ENCODE measurements at regions not wholly inside any gene's neighbourhood (a gene's known extent, or its start where the extent isn't known, plus 50 kb on each side); places are given as distances from the start of the nearest gene placed in this dataset.

DNA sequence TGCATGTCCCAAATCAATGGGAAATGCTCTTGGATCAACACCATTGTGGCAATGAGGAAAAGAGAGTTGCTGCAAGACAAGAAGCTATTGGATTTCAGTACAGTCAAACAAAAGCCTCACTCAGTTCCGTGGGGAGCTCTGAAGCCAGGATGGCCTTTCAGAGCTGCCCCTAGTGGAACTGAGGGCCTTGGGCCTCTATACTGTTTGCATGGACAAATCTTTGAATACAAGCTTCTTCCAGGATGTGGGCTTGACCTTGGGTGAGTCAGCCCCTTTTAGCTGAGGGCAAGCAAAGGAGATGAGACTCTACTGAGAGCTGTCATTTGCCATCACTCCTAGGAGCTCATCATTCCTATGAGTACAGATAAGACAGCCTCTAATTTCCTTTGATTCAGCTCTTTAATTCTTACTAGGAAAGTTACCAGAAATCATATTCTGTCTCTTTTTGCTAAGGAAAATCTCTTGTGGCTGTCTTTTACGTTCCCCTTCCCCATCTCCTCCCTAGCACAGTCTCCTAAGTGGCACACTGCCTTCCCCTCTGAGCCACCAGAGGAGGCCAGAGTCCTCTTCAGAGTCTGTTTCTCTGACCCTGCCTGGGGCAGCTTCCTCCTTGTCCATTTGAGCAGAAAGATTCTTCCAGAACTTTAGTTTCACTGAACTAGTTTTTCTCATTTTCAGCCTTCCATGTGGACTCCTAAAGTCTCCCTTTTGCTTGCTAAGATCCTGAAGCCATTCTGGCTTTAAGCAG lies 168.8 kb upstream of the POC5 start:
- H3K79me2 ChIP-seq (ENCODE audit: insufficient read depth, low read length): no peaks in the 10 kb centered on the region
- H3K27ac ChIP-seq (ENCODE audit: low read depth in 1 of 2, low read length in 2 of 2): no peak overlapping the region
- H3K9me3 ChIP-seq (replicated peaks in 1 of 2; ENCODE audit: control insufficient read depth in 1 of 2, insufficient read depth in 1 of 2, low read length in 2 of 2): no peaks in the 10 kb centered on the region
- H3K36me3 Mint-ChIP-seq: no peaks in the 10 kb centered on the region
- peaks cover 0 to 3% (median 0%) of the 10 kb centered on the region in 7 donors for H3K9me3 Mint-ChIP-seq
- DNase-seq: no peak
- no peak overlapping the region for H2AFZ ChIP-seq (ENCODE audit: insufficient read depth, low read depth, low read length, poor library complexity, severe bottlenecking)
- H3K4me3 ChIP-seq (replicated peaks in 1 of 3; ENCODE audit: low read depth in 2 of 3, low read length in 3 of 3): no peak overlapping the region
- H3K9ac ChIP-seq (ENCODE audit: insufficient read depth, low read length, poor library complexity, severe bottlenecking): no peak overlapping the region
- no peaks in the 10 kb centered on the region for H3K27me3 ChIP-seq (ENCODE audit: control insufficient read depth in 2 of 2, insufficient read depth in 2 of 2, low read length in 2 of 2)
- H3K27me3 Mint-ChIP-seq (ENCODE audit: low read depth in 3 of 3): no peaks in the 10 kb centered on the region
- no peak for TF ChIP-seq CTCF (IDR thresholded peaks at IDR 0.05)
- H4K20me1 ChIP-seq (ENCODE audit: insufficient read depth, low read length): no peaks in the 10 kb centered on the region
- H3K4me1 ChIP-seq (ENCODE audit: control insufficient read depth in 1 of 2, insufficient read depth in 2 of 2, low read length in 2 of 2): no peaks in the 10 kb centered on the region
- no peaks in the 10 kb centered on the region for H3K36me3 ChIP-seq (replicated peaks in 1 of 2; ENCODE audit: control insufficient read depth in 1 of 2, insufficient read depth in 2 of 2, low read length in 2 of 2)
- no peaks in the 10 kb centered on the region for H3K4me1 Mint-ChIP-seq
- no peak overlapping the region for H3K27ac Mint-ChIP-seq
- no peak overlapping the region for H3K4me2 ChIP-seq (replicated peaks; ENCODE audit: extremely low read depth, low read length, poor library complexity, severe bottlenecking)
- WGBS (ENCODE audit: insufficient coverage): 92% methylated on average over 2 of the region's 2 CpGs
- intact Hi-C loops (cut with micrococcal nuclease): no loop called here
- H3K4me3 Mint-ChIP-seq: no peak overlapping the region

GRCh38 chr5:75885321-75885720 lies 168.1 kb upstream of the POC5 start:
- H4K20me1 ChIP-seq (ENCODE audit: insufficient read depth, low read length): no peaks in the 10 kb centered on the region
- WGBS (ENCODE audit: insufficient coverage): no CpG with 5 or more reads among the region's 1 CpG
- Mint-ChIP-seq H3K27me3 (ENCODE audit: low read depth in 3 of 3) (no peaks in the 10 kb centered on the region), H3K36me3 (no peaks in the 10 kb centered on the region), H3K4me3 (no peak overlapping the region), H3K4me1 (peaks cover 2% of the 10 kb centered on the region), H3K9me3 (peaks cover 0 to 3% (median 2%) of the 10 kb centered on the region in 7 donors), H3K27ac (no peak overlapping the region)
- no peak overlapping the region for H3K4me2 ChIP-seq (replicated peaks; ENCODE audit: extremely low read depth, low read length, poor library complexity, severe bottlenecking)
- no peak overlapping the region for H3K27ac ChIP-seq (ENCODE audit: low read depth in 1 of 2, low read length in 2 of 2)
- TF ChIP-seq CTCF (IDR thresholded peaks at IDR 0.05): no peak
- no peaks in the 10 kb centered on the region for H3K27me3 ChIP-seq (ENCODE audit: control insufficient read depth in 2 of 2, insufficient read depth in 2 of 2, low read length in 2 of 2)
- no peaks in the 10 kb centered on the region for H3K79me2 ChIP-seq (ENCODE audit: insufficient read depth, low read length)
- no peak overlapping the region for H3K9ac ChIP-seq (ENCODE audit: insufficient read depth, low read length, poor library complexity, severe bottlenecking)
- H3K4me1 ChIP-seq (ENCODE audit: control insufficient read depth in 1 of 2, insufficient read depth in 2 of 2, low read length in 2 of 2): no peaks in the 10 kb centered on the region
- H2AFZ ChIP-seq (ENCODE audit: insufficient read depth, low read depth, low read length, poor library complexity, severe bottlenecking): no peak overlapping the region
- H3K36me3 ChIP-seq (replicated peaks in 1 of 2; ENCODE audit: control insufficient read depth in 1 of 2, insufficient read depth in 2 of 2, low read length in 2 of 2): no peaks in the 10 kb centered on the region
- H3K9me3 ChIP-seq (replicated peaks in 1 of 2; ENCODE audit: control insufficient read depth in 1 of 2, insufficient read depth in 1 of 2, low read length in 2 of 2): peaks cover 0 to 2% of the 10 kb centered on the region in 2 donors
- intact Hi-C loops (cut with micrococcal nuclease): no loop called here
- no peak overlapping the region for H3K4me3 ChIP-seq (replicated peaks in 1 of 3; ENCODE audit: low read depth in 2 of 3, low read length in 3 of 3)
- DNase-seq: no peak
